ENCODE measurements at regions not wholly inside any gene's neighbourhood (a gene's known extent, or its start where the extent isn't known, plus 50 kb on each side); places are given as distances from the start of the nearest gene placed in this dataset.

DNA sequence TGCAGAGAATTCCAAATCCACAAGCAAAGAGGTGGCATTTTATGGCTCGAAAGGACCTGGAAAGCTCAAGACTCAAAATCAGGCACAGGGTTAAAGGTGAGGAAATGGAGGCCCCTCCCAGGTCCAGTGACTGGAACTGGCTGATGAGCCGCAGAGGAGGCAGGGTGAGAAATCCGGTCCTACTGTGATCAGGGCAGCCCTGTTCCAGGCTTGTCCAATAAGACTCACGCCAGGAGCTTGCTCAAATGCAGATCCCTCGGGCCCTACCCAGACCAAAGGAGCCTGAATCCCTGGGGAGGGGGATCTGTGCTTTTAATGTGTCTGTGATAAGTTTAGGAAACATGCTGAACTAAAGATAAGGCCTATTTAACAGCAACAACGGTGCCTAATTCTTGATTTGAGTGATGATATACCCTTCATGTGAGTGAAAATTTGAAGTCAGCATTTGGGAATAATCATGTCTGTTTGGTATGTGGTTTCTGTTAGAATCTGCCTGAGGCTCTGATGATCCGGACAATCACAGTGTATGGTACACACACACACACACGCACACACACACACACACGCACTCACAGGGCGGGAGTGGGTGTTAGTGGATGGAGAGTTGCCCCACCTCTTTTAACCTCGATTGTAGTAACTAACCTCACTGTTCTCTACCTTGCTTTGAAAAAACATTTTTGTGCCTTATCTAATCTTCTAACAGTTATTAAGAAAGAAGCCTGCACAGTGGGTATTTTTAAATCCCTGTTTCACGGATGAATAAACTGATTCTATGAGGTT lies 54.1 kb upstream of the LYST start (continued):
- TF ChIP-seq ZNF24 (IDR thresholded peaks at IDR 0.05): no peak

DNA sequence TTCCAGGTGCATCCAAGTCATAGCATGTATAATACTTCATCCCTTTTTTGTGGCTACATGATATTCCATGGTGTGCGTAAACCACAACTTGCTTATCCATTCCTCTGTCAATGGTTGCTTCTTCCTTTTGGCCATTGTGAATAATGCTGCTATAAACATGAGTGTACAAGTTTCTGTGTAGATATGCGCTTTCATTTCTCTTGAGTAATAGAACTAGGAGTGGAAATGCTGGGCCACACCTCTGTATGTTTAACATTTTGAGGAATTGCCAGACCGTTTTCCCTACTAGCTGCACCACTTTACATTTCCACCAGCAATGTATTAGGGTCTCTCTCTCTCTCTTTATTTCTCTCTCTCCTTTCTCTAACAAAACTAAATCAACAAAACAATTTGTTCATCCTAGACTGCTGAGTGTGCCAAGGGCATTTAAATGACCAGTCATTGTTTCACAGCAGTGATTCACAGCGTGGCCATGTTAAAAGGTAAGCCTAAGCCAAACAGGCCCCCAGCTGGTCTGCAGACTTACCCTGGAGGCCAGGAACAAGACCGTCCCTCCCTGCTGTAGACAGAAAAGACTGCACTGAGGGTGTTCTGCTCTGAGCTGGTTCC lies 53.2 kb upstream of the LYST start:
- H3K79me2 ChIP-seq (ENCODE audit: control insufficient read depth, insufficient read depth, low read length): no peaks in the 10 kb centered on the region
- peaks cover 10% of the 10 kb centered on the region for H3K4me1 ChIP-seq (ENCODE audit: control insufficient read depth, insufficient read depth, low read length)
- no peak overlapping the region for H3K9ac ChIP-seq (ENCODE audit: control insufficient read depth, insufficient read depth, low read length)
- H3K36me3 ChIP-seq (ENCODE audit: control insufficient read depth in 2 of 2, insufficient read depth in 2 of 2, low read length in 1 of 2): no peaks in the 10 kb centered on the region
- TF ChIP-seq NFYA (IDR thresholded peaks at IDR 0.05; ENCODE audit: borderline replicate concordance, low read depth, low read length) (no peak), MEF2B (IDR thresholded peaks at IDR 0.05; ENCODE audit: partially characterized antibody, poor library complexity, severe bottlenecking) (no peak), EZH2 (IDR thresholded peaks at IDR 0.05; ENCODE audit: borderline replicate concordance, control insufficient read depth, low read depth, low read length) (no peak), KLF5 (IDR thresholded peaks at IDR 0.05; ENCODE audit: partially characterized antibody) (no peak), MTA2 (IDR thresholded peaks at IDR 0.05; ENCODE audit: low read depth) (no peak), SUZ12 (IDR thresholded peaks at IDR 0.05; ENCODE audit: unreplicated experiment) (no peak), GATAD2B (conservative IDR thresholded peaks at IDR 0.05; ENCODE audit: low read depth) (no peak), REST (IDR thresholded peaks at IDR 0.05; ENCODE audit: low read depth, low read length) (no peak), PKNOX1 (IDR thresholded peaks at IDR 0.05) (no peak), ETV6 (conservative IDR thresholded peaks at IDR 0.05 in 1 of 2, IDR thresholded peaks at IDR 0.05 in 1 of 2; ENCODE audit: borderline replicate concordance in 1 of 2, low read depth in 1 of 2) (no peak)
- WGBS (ENCODE audit: insufficient coverage, insufficient replicate concordance, low lambda C conversion rate, missing lambda C conversion rate): 62% methylated on average over 5 of the region's 5 CpGs
- no peak overlapping the region for H3K27ac ChIP-seq (ENCODE audit: control insufficient read depth, insufficient read depth)
- ChIA-PET SMC1A (ENCODE audit: uncharacterized antibody, unreplicated experiment) (interaction anchor here (0.8 to 1.2 kb wide), 6 partner anchors 9 to 52 kb away, joined by 3 to 5 read pairs (median 3); no protein-coding TSS in a partner anchor), RAD21 (ENCODE audit: unreplicated experiment) (interaction anchor here (0.9 kb wide), 1 partner anchor 54 kb away, joined by 4 read pairs; the partner anchor contains the start of gene LYST), POLR2A (interaction anchor here (0.6 kb wide), 1 partner anchor 12 kb away, joined by 4 read pairs; no protein-coding TSS in a partner anchor), CTCF (interaction anchor here (0.9 to 1.1 kb wide), 3 partner anchors 52 to 503 kb away, joined by 3 to 4 read pairs (median 3); no protein-coding TSS in a partner anchor)
- DNase-seq (ENCODE audit: low read depth, low spot score) (no peak), ATAC-seq (no peak), FAIRE-seq (no peak)
- no peak overlapping the region for H2AFZ ChIP-seq (ENCODE audit: control insufficient read depth, low read depth, low read length)
- no peaks in the 10 kb centered on the region for H3K27me3 ChIP-seq (replicated peaks in 1 of 2; ENCODE audit: control insufficient read depth in 2 of 2, insufficient read depth in 2 of 2, low read length in 1 of 2)
- no peak overlapping the region for H3K4me2 ChIP-seq (ENCODE audit: control insufficient read depth, insufficient read depth)
- BruUV-seq (replicated peaks): no TSS peak
- H3K4me3 ChIP-seq: no peak overlapping the region
- H3K9me3 ChIP-seq (replicated peaks; ENCODE audit: control insufficient read depth, insufficient read depth, low read length): no peaks in the 10 kb centered on the region
- H4K20me1 ChIP-seq (ENCODE audit: control insufficient read depth, insufficient read depth): no peaks in the 10 kb centered on the region
- intact Hi-C loops (cut with micrococcal nuclease; ENCODE audit: unreplicated experiment): no loop called here
- in situ Hi-C loops (cut with MboI): no loop called here
